ENCODE measurements at regions not wholly inside any gene's neighbourhood (a gene's known extent, or its start where the extent isn't known, plus 50 kb on each side); places are given as distances from the start of the nearest gene placed in this dataset.

GRCh38 chr13:74444161-74444571, 310.0 kb upstream of the KLF12 start:
- H3K4me1 ChIP-seq: no peaks in the 10 kb centered on the region
- H3K9me3 ChIP-seq: no peaks in the 10 kb centered on the region
- H3K4me3 ChIP-seq: no peak overlapping the region
- DNase-seq (no peak), ATAC-seq (no peak)
- no peak for TF ChIP-seq POLR2A (IDR thresholded peaks at IDR 0.05)
- TF ChIP-seq CTCF (IDR thresholded peaks at IDR 0.05 in 4 of 5, conservative IDR thresholded peaks at IDR 0.05 in 1 of 5): no peak
- in situ Hi-C loops (cut with MboI; ENCODE audit: low sequenced_read_pairs in 4 of 4) (no loop called here), intact Hi-C loops (cut with DNase I; ENCODE audit: low total_unique reads) (no loop called here)
- no peaks in the 10 kb centered on the region for H3K36me3 ChIP-seq
- H3K27me3 ChIP-seq: no peaks in the 10 kb centered on the region
- H3K27ac ChIP-seq: no peak overlapping the region

- TF ChIP-seq CTCF (IDR thresholded peaks at IDR 0.05 in 4 of 5, conservative IDR thresholded peaks at IDR 0.05 in 1 of 5): no peak
- no peak for TF ChIP-seq POLR2A (IDR thresholded peaks at IDR 0.05)
- no peak for DNase-seq
- no peaks in the 10 kb centered on the region for H3K9me3 ChIP-seq
- in situ Hi-C loops (cut with MboI; ENCODE audit: low sequenced_read_pairs in 4 of 4): no loop called here
- H3K4me3 ChIP-seq: no peak overlapping the region
- no peaks in the 10 kb centered on the region for H3K27me3 ChIP-seq
- intact Hi-C loops (cut with DNase I; ENCODE audit: low total_unique reads): no loop called here
- no peaks in the 10 kb centered on the region for H3K36me3 ChIP-seq
- no peak overlapping the region for H3K27ac ChIP-seq
- peaks cover 0 to 3% of the 10 kb centered on the region in 2 donors for H3K4me1 ChIP-seq
- no peak for ATAC-seq
Observed at GRCh38 chr13:74443631-74444030, 309.4 kb upstream of the KLF12 start.

GRCh38 chr13:74442751-74443150, 308.5 kb upstream of the KLF12 start:
- intact Hi-C loops (cut with DNase I; ENCODE audit: low total_unique reads): no loop called here
- ATAC-seq: no peak
- no peak for DNase-seq
- in situ Hi-C loops (cut with MboI; ENCODE audit: low sequenced_read_pairs in 4 of 4): no loop called here
- H3K27me3 ChIP-seq: no peaks in the 10 kb centered on the region
- H3K4me3 ChIP-seq: no peak overlapping the region
- H3K27ac ChIP-seq: no peak overlapping the region
- H3K4me1 ChIP-seq: peaks cover 2 to 3% of the 10 kb centered on the region in 2 donors
- TF ChIP-seq CTCF (IDR thresholded peaks at IDR 0.05 in 4 of 5, conservative IDR thresholded peaks at IDR 0.05 in 1 of 5) (no peak), POLR2A (IDR thresholded peaks at IDR 0.05) (no peak)
- H3K36me3 ChIP-seq: no peaks in the 10 kb centered on the region
- H3K9me3 ChIP-seq: no peaks in the 10 kb centered on the region

- no peak for ATAC-seq
- H3K27ac ChIP-seq: no peak overlapping the region
Observed at GRCh38 chr13:74438901-74439300, 304.7 kb upstream of the KLF12 start.

More at GRCh38 chr13:74438901-74439300, 304.7 kb upstream of the KLF12 start:
- H3K27me3 ChIP-seq: no peaks in the 10 kb centered on the region
- no peak for DNase-seq
- H3K36me3 ChIP-seq: no peaks in the 10 kb centered on the region
- H3K9me3 ChIP-seq: no peaks in the 10 kb centered on the region
- in situ Hi-C loops (cut with MboI; ENCODE audit: low sequenced_read_pairs in 4 of 4): no loop called here
- H3K4me3 ChIP-seq: no peak overlapping the region
- intact Hi-C loops (cut with DNase I; ENCODE audit: low total_unique reads): no loop called here
- H3K4me1 ChIP-seq: peaks cover 2 to 3% of the 10 kb centered on the region in 2 donors
- TF ChIP-seq CTCF (IDR thresholded peaks at IDR 0.05 in 4 of 5, conservative IDR thresholded peaks at IDR 0.05 in 1 of 5) (no peak), POLR2A (IDR thresholded peaks at IDR 0.05) (no peak)

Data from gastrocnemius medialis (tissue), 4 donors.